HEK293T (cell line): ENCODE measurements at regions not wholly inside any gene's neighbourhood (a gene's known extent, or its start where the extent isn't known, plus 50 kb on each side); places are given as distances from the start of the nearest gene placed in this dataset.

Experiments used
- BHLHE40 ChIP-seq: fragments of 450-650 bp; IDR thresholded peaks from 2 replicates; pipeline ENCODE4 v1.6.1; 2016; ENCODE audit warnings: mild to moderate bottlenecking, moderate library complexity, borderline replicate concordance
- CTBP1 ChIP-seq: fragments of 450-650 bp; IDR thresholded peaks from 2 replicates; pipeline ENCODE4 v1.6.1; 2016; ENCODE audit warnings: borderline replicate concordance
- ELF4 ChIP-seq: fragments of 450-650 bp; IDR thresholded peaks from 2 replicates; pipeline ENCODE4 v1.6.1; 2017; ENCODE audit warnings: antibody characterized with exemption
- FOXA1 ChIP-seq: fragments of 450-650 bp; IDR thresholded peaks from 2 replicates; pipeline ENCODE4 v1.6.1; 2016; ENCODE audit warnings: mild to moderate bottlenecking
- FOXK2 ChIP-seq: fragments of 450-650 bp; IDR thresholded peaks from 2 replicates; pipeline ENCODE4 v1.6.1; 2016; ENCODE audit warnings: mild to moderate bottlenecking
- FOXM1 ChIP-seq: fragments of 450-650 bp; IDR thresholded peaks from 2 replicates; pipeline ENCODE4 v1.6.1; 2017; ENCODE audit warnings: mild to moderate bottlenecking, borderline replicate concordance
- HDGF ChIP-seq: fragments of 450-650 bp; IDR thresholded peaks from 2 replicates; pipeline ENCODE4 v1.6.1; 2017; ENCODE audit warnings: antibody characterized with exemption, borderline replicate concordance
- SP1 ChIP-seq: fragments of 450-650 bp; IDR thresholded peaks from 2 replicates; pipeline ENCODE4 v1.6.1; 2017
- SUZ12 ChIP-seq: fragments of 450-650 bp; IDR thresholded peaks from 2 replicates; pipeline ENCODE4 v1.6.1; 2016; ENCODE audit warnings: mild to moderate bottlenecking
- TARDBP ChIP-seq: fragments of 450-650 bp; IDR thresholded peaks from 2 replicates; pipeline ENCODE4 v1.6.1; 2016
- ZNF384 ChIP-seq: fragments of 450-650 bp; IDR thresholded peaks from 2 replicates; pipeline ENCODE4 v1.6.1; 2016

GRCh38 chr1:157194731-157195520 is 56.7 kb upstream of the ETV3 start:
- no peak for TF ChIP-seq FOXA1
- no peak for TF ChIP-seq SP1
- no peak for TF ChIP-seq FOXM1
- TF ChIP-seq BHLHE40 = no peak
- no peak for TF ChIP-seq SUZ12
- no peak for TF ChIP-seq ELF4
- TF ChIP-seq ZNF384 = no peak
- no peak for TF ChIP-seq HDGF
- TF ChIP-seq TARDBP = no peak
- no peak for TF ChIP-seq CTBP1
- TF ChIP-seq FOXK2 = no peak
